ENCODE measurements at regions not wholly inside any gene's neighbourhood (a gene's known extent, or its start where the extent isn't known, plus 50 kb on each side); places are given as distances from the start of the nearest gene placed in this dataset.
"Not testable (repeated sequence)": the region's sequence is repeated elsewhere in the genome, so short reads cannot be mapped to it uniquely, and the experiment has no call there.

DNA sequence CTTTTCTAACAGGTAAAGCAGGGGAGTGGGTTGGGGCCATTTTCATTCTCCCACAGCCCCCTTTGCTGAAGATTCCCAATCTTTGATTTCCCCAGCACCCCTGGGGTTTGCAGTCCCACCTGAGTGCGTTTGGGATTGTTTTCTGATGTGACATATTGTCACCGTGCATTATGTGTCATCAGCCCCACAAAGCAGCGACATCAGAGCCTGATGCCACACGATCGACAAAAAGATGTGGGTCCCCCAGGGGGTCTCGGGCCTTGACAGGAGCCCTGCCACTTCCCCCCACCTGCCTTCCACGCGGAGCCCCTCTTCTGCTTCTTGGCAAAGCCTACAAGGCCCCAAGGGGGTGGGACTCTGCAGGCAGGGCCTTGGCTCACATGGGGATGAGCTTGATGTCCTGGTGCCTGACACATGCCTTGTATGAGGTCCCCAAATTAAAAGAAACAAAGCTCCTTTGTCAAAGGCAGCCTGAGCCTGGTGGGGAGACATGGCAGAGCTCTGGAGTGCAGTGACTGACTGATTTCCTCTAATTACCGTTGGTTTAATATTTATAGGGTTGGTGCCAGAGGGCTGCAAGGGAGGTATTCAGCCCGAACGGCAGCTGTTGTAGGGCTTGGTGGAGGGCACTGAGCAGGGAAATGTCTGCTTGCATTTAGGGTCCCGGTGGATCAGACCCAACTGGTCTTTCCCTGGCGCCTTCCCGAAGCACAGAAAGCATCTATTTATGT is 149.2 kb downstream of the MIAT start:
- no peak for DNase-seq

- DNase-seq: no peak
Observed at GRCh38 chr22:26811647-26811992, 154.2 kb downstream of the MIAT start.

- no peak for DNase-seq
Observed at GRCh38 chr22:26812731-26813130, 155.3 kb downstream of the MIAT start.

DNA sequence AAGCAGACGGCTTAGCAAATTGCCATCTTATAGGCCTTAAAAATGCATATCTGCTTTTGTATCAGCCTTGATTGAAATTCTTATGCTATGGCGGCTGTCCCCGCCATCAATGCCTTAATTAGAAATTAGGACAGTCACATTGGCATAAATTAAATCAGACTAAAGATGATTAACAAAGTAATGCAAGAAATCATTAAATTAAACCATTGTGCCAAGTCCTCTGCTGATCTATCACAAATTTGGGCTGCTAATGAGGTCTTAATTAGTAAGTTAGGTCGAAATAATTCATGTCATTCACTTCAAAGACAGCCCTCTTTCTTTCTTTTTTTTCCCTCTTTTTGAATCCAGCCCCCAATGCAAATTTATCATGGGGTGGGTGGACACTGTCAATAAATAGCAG is 159.3 kb downstream of the MIAT start:
- no peak for DNase-seq

- DNase-seq: no peak
Observed at GRCh38 chr22:26817926-26818325, 160.5 kb downstream of the MIAT start.

DNA sequence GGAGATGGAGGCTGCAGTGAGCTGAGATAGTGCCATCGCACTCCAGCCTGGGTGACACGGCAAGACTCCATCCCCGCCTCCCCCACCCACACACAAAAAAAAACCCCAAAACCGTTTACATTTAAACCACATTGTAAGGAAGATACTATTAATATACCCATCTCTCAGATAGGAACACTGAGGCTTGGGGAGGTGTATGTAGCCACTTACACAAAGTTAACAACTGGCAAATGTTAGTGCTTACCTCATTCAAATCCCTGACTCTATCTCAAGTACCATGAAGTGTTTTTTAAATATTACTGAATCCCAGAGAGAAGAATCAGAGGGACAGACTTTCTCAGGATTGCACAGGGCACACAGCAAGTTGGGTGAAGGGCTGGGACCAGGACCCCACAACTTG is 164.5 kb downstream of the MIAT start:
- no peak for DNase-seq

GRCh38 chr22:26822313-26822712 is 164.9 kb downstream of the MIAT start:
- DNase-seq: no peak

DNA sequence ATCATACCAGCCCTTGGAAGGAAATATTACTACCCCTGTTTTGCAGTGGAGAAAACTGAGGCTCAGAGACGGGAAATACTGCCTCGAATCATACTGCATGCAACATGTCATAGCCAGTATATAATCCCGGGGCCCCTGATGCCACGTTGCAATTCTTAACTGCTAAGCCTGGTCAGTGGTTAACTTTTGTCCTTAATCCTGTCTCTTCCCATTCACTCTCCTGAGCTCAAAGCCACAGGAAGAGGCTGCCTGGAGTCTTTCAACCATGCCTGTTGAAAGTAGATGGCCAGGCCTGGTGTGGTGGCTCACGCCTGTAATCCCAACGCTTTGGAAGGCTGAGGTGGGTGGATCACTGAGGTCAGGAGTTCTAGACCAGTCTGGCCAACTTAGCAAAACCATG is 166.6 kb downstream of the MIAT start:
- no peak for DNase-seq

DNA sequence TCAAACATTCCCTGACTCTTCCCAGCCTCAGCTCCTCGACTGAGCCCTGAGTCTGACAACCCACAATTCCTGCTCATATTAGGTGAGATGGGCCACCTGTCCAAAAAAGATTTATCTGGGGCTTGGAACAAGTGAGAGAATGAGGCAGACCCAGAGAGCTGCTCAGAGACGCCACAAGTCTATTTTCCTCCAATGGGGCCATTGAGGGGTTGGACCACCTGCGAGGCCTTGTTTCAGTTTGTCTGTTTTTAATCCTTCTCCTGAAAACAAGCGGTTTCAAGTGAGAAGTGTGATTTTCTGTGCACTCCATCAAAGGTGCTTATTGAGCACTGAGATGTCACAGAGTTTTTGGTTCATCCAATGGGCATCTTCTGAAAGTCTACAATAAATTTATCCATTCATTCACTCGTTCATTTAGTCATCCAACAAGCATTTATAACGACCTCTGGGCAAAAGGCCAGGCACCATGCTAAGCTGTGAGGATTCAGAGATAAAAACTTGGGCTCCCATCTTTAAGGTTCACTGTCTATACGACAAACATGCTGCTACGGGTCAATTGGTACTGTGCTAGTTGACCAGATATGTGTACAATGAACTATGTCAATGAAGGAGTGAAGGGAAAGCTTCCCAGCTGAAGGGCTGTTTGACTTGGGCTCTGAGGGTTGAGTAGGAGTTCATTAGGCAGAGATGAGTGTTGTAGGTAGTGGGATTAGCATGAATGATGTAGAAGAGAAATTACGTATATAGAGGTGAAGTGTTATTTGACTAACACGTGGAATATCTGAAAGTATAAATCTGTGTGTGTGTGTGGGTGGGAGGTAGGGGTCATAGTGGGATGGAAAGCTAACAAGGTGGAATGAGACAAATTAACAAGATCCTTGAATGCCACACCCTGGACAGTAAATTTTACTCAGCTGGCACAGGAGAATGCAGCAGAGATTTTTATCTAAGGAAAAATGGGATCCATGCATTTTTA is 168.9 kb downstream of the MIAT start:
- no peak for DNase-seq

DNA sequence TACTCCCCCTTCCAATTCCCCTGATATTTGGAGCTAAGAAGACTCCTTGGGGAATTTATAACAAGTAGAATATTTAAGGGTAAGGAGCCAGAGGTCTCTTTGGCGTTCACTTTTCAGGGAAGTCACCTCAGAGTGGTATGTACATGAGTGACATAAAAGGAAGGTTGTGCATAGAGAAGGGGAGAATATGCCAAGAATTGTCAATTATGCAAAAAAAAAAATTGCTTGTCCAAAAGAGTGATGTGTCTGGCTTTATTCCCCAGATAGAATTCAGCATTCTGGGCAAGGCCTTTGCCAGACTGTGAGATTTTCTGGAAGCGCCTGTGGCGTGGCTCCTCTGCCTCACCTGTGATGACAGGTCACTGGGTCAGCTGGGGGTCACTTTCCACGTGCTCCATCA is 170.2 kb downstream of the MIAT start:
- DNase-seq: no peak

DNA sequence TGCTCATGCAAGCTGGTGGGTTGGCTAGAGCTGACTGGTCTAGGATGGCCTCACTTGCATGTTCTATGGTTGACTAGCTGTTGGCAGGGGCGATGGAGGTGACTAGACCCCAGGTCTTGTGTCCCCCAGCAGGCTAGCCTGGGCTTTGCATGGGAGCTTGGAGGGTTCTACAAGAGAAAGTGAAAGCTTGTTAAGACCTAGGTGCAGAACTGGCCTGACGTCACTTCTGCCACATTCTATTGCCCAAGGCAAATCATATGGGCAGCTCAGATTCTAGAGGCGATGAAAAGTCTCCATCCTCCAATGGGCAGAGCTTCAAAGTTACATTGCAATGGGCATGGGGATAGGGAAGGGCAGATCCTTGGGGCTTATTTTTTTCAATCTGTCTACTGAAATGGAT is 170.9 kb downstream of the MIAT start:
- DNase-seq: no peak

- no peak for DNase-seq
Observed at GRCh38 chr22:26830837-26831236, 173.4 kb downstream of the MIAT start.

DNA sequence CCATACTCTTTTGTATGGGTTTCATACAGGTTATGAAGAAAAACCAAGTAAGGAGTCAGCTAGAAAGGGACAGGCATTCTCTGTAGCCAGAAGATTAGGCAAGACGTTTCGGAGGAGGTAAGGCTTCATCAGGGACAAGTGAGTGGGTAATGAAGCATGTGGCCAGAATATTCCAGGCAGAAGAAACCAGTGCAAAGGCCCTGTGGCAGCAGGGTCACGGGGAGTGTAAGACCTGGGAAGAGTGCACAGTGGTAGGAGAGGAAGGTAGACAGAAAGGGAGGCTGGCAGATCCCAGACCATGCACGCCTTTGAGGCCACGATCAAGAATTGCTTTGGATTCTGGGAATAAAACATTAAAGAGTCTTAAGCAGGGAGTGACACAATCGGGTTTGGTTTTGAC is 177.6 kb downstream of the MIAT start:
- DNase-seq: no peak

- DNase-seq: no peak
Observed at GRCh38 chr22:26835929-26836528, 178.6 kb downstream of the MIAT start.

GRCh38 chr22:26837784-26838470 is 180.5 kb downstream of the MIAT start:
- DNase-seq: no peak

- DNase-seq: no peak
Observed at GRCh38 chr22:26838471-26838825, 181.1 kb downstream of the MIAT start.

GRCh38 chr22:26839216-26839615 is 181.8 kb downstream of the MIAT start:
- no peak for DNase-seq

- not testable (repeated sequence) for DNase-seq
Observed at GRCh38 chr22:26840770-26841169, 183.4 kb downstream of the MIAT start.

- DNase-seq: no peak
Observed at GRCh38 chr22:26842103-26842502, 184.7 kb downstream of the MIAT start.

- no peak for DNase-seq
Observed at GRCh38 chr22:26845021-26845743, 187.8 kb downstream of the MIAT start.

- no peak for DNase-seq
Observed at GRCh38 chr22:26846076-26846475, 188.7 kb downstream of the MIAT start.

- DNase-seq: no peak
Observed at GRCh38 chr22:26846645-26847044, 189.3 kb downstream of the MIAT start.
